GM21447 (cell line): ENCODE measurements at regions not wholly inside any gene's neighbourhood (a gene's known extent, or its start where the extent isn't known, plus 50 kb on each side); places are given as distances from the start of the nearest gene placed in this dataset.

ENCODE experiments used
- ATAC-seq: cut with Tn5 transposase; IDR thresholded peaks from one replicate; pipeline ENCODE4 v1.9.1; 2021; ENCODE audit not compliant: unreplicated experiment

DNA sequence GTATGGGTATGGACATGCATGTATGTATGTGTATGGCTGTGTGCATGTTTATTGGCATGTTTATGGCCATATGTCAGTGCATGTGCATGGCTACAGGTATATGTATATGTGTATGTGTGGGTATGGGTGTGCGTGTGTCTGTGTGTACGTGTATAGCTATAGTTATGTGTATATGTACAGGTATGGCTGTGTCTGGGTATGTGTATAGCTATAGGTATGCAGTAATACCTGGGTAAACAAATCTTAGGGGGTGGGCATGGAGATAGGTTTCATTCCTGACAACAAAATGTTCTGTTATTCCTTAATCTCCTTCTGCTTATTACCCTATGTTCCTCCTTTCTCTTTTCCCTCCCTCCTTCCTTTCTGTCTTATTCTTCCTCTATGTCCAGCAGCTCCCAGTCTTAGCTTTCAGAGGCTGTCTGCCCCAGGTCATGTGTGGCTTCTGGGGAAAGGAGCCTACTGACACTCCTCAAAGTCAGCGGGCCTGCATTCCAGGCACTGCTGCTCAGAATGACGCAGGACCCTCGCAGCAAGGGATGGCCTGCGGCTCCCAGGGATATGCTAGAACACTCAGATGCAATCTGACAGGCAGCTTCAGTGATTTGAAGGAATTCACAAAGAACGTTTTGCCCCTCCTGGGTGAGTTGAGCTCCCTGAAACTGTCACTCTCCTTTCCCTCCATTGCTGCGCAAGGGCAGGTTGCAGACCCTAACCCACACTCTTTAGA is 139.3 kb upstream of the PHACTR1 start:
- no peak for ATAC-seq

DNA sequence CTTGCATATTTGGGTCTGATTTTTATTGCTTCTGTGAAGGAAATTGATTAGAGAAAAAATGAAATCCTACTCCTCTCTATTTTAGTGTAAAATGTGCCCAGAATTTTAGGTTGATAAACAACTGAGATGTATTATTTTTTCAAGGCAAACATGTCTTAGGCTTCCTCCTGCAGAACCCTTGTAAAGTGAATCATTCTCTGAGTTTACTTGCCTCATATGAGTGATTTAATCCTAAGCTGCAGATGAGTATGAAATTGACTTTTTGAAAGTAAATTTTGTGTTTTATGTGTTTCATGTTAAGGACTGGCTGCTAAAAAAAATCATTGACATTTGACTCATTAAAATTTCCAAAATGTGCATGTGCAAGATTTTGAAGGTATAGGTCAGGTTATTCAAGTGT is 138.5 kb upstream of the PHACTR1 start:
- ATAC-seq = no peak

DNA sequence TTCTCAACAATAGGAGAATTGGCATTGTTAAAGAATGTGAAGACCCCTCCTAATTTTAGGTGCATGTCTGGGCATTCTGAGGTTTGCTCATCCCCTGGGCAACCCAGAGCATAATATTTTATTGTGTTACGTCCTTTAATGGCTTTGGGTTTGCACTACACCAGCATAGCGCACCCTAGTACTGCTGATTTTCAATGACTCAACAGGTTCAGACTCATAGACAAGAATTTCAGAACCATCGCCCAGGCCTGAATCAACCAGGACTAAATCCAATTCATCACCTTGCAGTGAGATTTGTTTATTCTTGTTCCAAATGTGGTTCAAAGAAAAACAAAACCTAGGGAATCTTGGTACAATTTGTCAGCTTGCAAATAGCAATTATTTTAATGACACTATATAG is 137.8 kb upstream of the PHACTR1 start:
- no peak for ATAC-seq

DNA sequence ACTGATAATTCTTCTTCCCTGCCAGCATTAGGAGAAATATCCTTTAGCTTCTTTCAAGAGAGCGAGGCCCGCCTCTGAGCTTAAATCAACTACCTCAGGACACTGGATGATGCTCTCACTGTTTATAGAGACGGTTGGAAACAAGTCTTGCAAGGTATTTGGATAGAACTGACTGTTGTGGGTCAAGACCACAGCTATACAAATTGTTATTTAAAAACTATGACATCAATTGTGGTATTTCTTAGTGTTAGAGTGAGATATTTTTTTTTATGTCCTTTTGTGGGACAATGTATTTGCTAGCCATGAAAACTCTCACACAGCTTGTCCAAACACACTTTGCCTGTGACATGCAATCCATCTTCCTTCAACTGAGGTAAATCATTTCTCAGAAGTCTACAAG is 136.3 kb upstream of the PHACTR1 start:
- ATAC-seq = no peak

DNA sequence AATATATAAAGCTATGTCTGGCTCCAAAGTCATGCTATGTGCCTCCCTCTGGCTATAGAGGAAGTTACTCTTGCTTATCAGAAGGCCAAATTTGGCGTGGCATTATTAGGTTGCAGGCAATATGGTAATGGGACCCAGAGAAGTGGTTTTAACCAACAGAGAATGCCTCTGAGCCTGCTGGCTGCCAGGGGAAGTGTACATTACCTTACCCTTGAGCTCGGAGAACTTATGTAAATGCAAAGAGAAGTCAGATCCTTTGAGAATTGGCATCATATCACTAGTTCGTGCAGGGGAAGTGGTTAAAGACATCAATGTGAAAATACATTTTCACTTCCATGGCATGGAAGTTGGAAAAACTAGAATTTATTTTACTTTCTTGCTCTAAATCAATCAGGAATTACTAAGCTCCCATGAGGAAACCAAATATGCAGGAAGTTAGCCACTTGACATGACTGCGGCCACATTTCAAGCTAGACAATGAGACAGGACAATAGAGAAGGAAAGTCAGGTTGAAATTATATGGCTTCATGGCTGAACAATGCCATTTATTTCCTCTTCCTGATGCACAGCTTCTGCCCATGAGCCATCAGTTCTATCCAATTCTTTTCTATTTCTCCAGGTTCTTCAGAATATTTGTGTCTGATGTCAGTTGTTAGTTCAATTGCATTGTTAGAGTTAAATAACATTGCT is 134.0 kb upstream of the PHACTR1 start:
- no peak for ATAC-seq

DNA sequence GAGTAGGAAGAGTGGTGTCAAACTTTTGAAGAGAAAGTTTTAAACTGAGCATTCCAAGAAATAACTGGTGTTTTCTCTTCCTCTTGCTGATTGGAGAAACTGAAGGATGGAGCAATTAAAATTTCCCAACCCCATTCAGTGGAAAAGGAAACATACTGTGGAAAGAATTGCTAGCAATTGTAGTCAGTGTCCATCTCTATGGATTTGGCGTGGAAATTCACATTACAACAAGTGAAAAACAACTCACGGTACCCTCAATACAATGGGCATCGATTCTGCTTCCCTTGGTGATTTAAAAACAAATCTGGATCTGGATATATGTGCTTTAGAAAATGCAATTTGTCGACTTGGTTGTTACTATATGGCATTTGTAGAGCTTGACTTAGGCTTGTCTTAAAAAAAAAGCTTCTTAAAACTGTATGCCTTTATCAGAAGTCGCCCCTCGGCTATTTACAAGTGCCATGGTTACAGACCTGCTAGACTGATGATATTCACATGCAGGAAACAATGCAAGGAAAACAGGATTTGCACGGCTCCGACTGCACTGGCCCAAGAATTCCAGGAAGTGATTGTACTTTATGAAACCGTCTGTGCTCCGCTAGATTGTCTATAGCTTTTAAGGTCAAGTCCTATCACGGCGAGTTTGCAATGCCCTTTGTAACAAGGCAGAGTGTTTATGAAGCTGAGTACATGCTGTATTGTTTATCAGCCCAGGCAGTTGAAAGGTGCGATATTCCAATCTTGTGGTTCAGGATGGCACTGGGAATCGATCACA is 131.7 kb upstream of the PHACTR1 start:
- ATAC-seq = no peak

DNA sequence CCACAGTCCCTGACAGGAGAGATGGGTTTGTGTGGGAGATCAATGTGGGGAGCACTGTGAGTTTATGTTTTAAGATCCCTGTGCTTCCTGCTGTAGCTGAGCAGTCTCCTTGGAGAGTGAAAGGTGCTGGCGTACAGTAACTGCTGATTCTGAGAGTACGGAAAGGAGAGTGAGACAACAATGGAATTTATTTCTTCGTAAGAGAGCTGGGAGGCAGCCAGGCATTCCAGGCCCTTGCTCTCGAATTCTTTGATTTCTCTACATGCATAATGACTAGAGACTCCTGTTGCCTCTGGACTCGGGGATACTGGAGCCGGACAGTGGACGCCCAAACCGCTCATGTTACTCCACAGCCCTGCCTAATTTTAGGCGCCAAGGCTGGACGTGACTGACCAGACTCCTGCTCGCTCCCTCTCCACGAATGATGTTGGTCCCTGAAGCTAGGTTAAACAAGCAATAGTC is 131.0 kb upstream of the PHACTR1 start:
- ATAC-seq = no peak

DNA sequence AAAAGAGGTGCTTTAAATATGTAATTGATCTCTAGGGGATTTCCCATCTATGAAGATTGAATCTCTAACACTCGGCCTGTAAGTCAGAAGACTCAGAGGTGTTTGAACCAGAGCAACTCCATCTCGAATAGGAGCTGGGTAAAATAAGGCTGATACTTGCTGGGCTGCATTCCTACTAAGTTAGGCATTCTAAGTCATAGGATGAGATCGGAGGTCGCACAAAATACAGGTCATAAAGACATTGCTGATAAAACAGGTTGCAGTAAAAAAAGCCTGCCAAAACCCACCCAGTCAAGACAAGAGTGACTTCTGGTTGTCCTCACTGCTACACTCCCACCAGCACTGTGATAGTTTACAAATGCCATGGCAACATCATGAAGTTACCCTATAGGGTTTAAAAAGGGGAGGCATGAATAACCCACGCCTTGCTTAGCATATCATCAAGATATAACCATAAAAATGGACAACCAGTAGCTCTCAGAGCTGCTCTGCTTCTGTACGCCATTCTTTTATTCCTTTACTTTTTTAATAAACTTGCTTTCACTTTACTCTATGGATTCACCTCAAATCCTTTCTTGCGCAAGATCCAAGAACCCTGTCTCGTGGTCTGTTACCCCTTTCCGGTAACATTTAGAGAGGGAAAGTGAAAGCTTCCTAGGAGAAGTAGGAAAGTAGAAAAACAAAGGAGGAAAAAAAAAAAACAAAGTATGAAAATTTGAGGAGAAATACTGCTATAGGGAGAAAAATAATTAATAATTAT is 129.7 kb upstream of the PHACTR1 start:
- ATAC-seq = no peak

DNA sequence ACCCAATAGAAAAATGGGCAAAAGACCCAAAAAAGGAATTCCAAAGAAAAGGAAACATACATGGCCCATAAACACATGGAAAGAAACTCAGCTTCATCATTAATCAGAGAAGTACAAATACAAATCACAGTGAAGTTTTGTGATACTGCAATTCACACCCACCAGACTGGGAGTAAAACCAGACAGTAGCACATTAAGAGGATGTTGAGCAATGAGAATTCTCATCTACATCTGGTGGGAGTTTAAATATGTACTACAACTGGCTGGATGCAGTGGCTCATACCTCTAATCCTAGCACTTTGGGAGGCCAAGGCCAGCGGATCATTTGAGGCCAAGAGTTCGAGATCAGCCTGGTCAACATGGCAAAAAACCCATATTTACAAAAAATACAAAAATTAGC is 125.7 kb upstream of the PHACTR1 start:
- no peak for ATAC-seq

DNA sequence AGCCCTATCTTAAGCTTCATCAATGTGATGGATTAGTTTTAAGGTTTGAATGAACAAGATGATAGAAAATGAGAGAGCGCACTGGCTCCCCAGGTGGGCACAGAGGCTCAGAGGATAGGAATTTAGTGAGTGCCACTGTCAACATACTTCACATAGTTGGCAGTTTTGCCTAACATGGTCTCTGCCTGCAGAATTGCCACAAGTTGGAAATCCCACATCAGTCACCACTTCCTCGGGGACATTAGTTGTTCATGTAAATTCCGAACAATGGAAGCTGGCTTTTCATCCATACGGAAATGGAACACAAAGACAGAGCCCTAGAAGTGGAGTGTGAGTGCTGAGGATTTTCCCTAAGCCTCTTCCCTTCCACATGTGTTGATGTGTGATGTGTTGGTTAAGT is 123.9 kb upstream of the PHACTR1 start:
- no peak for ATAC-seq

DNA sequence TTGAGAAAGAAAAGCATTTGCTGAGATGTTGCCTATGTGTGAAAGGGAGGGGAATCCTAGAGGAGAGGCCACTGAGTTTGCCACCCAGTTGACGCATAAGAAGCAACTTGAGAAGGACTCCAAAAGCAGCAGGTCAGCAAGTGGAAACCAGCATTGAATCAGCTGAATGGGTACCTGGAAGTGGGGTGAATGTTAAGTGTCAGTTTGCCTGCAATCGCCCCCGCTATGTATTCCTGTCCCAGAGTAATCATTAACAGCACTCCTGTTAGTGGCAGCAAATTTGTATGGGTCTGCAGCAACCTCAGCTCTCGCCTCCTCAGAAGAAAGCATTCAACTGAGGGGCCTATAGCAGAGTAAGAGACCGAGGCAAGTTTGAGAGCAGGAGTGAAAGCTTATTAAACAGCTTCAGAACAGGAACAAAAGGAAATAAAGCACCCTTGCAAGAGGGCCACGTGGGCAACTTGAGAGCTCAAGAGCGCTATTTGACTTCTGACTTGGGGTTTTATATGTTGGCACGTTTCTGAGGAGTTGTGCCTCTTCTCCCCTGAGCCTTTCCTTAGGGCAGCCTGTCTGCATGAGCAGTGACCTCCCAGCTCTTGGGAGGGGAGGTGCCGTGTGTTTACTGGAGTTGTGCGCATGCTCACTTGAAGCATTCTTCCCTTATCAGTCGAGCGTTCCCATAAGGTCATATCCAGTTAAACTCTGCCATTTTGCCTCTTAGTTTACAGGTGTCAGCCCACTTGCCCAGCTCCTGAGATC is 122.6 kb upstream of the PHACTR1 start:
- peak; percentile 8 for ATAC-seq

DNA sequence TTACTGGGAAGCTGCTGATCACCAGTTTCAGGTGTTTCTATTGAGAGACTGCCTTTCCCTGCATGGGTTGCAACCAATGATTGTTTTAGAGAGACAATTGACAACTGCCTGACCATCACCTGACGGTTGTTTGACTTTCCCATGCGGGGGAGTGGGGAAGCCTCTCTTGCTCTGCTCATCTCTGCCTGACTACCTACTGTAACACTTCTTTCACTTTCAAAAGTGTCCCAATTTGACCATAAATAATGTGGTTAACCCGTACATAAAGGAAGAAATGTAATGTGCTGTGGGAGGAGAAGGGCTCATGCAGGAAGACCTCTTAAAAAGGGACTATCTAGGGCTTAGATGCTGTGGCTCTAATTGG is 122.1 kb upstream of the PHACTR1 start:
- ATAC-seq = peak; percentile 45

DNA sequence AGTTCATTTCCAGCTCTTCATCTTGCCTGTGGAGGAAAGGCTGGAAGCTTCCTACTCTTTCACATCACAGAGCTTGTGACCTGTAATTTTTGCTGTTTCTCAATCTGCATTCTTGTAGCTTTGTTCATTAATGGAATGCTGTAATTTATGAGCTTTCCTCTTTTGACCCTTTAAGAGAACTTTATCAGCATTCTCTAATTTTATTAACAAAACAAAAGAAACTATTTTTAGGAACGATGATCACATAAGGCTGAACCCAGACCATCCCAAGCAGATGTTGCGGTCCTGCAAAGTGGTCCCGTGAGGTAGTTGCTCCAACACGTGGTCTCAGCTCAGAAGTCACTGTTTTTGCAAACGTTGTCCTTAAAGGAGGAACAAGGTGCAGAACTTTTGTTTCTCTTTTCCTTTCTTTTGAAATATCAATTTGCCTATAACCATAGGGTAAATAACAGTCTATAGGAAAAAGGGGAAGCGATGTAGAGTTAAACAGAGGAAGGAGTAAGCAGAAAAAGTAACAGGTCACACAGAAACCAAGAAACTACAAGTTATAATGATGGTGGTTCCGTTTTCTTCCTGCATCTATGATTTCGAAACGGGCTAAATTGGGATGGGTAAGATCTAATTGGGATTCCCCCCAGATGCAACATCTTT is 121.3 kb upstream of the PHACTR1 start:
- ATAC-seq = peak; percentile 61

DNA sequence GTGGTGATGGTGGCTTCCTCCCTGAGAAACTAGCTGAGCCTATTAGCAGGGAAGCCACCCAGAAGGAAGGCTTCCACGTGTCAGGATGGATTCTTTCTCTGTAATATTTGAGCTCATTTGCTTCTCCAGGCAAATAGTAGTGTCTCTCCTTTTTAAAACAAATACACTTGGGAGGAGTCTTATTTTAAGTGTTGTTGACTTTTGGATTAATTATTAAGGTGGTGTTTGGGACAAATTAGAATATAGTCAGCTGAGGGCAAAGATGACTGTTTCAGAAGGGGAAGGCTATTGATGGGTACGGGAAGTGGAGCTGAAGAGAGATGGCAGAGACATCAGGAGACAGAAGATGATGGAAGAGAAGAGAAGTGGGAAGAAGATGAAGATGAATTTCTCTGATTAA is 119.8 kb upstream of the PHACTR1 start:
- ATAC-seq = no peak

DNA sequence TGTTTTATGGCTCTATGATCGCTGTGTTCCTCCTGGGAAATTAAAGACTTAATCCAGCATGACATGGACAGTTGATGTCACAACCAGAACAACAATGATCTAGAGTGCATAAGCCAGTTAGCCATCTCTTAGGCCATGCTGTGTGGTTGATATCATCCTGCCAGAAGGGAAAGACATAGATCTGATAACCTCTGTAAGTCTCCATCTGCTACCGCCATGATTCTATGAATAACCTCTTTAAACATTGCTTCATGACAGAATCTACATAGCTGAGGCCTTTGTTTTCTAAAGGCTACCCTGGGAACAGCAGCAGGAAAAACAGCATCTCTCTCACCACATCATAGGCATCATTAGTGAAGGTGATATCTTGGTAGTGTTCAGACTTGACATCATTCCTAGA is 117.6 kb upstream of the PHACTR1 start:
- no peak for ATAC-seq

DNA sequence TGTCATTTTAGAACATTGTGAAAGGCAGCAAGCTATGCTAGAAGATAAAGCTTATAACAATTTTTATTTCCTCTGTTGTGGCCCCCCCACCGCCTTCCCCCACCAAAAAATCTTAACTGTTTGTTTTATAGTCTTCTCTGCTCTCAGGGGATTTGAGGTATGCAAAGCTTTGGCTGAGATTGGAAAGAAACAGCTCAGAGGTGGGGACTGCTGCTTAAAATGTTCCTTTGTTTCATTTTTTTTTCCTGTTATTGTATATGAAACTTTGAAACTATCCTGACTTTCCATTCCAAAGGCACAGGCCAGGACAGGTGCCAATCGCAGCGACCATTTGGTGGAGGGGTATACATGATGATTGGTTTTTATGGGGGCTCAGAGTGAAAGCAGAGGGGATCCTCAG is 114.7 kb upstream of the PHACTR1 start:
- ATAC-seq = no peak

DNA sequence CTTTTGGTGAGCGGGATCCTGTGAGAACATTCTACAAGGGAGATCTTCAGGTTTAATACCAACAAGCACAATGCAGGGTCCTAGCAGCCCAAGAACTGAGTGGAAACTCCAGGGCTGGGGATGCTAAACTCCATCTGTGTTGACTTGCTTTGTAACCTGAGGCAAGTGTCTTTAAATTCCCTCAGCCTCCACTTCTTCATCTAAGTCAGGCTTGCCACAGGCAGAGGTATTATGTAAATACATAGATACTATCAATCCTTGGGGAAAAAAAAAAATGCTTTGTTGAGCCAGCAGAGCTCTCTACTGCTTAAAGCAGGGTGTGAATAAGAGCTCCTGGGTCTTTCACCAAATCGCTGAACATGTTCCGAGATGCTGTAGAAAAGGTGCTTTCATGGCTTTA is 114.2 kb upstream of the PHACTR1 start:
- no peak for ATAC-seq

DNA sequence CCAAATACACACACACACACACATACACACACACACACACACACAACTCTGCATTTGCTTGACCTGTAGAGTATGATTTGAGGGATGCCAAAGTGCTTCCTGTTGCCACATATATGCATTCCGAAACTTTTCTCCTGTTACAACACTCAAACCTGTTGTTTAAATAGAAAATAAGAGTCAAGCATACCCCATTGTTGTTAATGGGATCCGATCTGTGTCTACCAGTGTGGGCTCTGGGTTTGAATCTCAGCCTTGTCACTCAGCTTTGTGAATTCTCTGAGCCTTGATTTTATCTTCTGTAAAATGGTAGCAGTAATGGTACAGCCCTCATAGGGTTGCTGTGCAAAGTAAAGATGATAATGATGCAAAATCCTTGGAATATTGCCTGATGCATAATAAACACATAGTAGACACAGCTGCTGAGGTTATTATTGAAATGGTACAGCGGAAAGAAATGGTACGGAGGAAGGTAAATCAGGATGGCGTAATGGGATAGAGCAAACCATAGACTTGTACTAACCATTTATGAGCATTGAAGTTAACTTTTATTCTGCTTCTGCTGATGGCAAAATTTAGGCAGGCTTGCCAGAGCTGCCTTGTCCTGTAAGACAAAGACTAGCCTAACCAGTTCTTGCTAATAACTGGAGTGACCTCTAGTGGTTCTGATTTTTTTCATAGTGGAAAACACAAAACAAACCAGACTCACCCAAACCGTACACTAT is 113.5 kb upstream of the PHACTR1 start:
- ATAC-seq = no peak

DNA sequence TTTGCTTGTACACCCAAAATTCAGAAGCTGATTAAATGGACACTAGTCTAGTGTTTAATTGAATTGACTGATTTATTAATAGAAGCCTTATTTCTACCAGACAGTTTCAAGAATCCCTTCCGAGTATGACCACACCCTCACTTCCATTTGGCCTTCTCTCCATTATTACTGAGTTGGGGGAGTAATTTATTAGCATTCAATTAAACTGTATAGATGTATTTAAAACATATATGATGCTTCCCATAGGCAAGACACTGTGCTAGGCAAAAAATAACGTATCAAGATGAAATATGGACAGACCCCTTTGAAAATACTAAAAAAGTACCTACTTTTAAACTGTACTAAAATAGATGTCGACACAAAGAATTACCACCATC is 112.9 kb upstream of the PHACTR1 start:
- no peak for ATAC-seq
